GM18502 (cell line): ENCODE measurements at regions not wholly inside any gene's neighbourhood (a gene's known extent, or its start where the extent isn't known, plus 50 kb on each side); places are given as distances from the start of the nearest gene placed in this dataset.
"Not testable (repeated sequence)": the region's sequence is repeated elsewhere in the genome, so short reads cannot be mapped to it uniquely, and the experiment has no call there.

Experiments used
- ATAC-seq: cut with Tn5 transposase; IDR thresholded peaks from one replicate; pipeline ENCODE4 v1.9.1; 2021; ENCODE audit warnings: mild to moderate bottlenecking; ENCODE audit not compliant: unreplicated experiment, poor library complexity

GRCh38 chr13:44815623-44816022 is 173.6 kb downstream of the NUFIP1 start:
- no peak for ATAC-seq

GRCh38 chr13:44814836-44815235 is 174.4 kb downstream of the NUFIP1 start:
- ATAC-seq, result no peak

GRCh38 chr13:44814161-44814560 is 175.1 kb downstream of the NUFIP1 start:
- ATAC-seq, result no peak

GRCh38 chr13:44812818-44813217 is 176.5 kb downstream of the NUFIP1 start:
- no peak for ATAC-seq

- ATAC-seq, result no peak
Measured at GRCh38 chr13:44810061-44810840, 179.0 kb downstream of the NUFIP1 start.

- ATAC-seq, result no peak
Measured at GRCh38 chr13:44809190-44809589, 180.1 kb downstream of the NUFIP1 start.

GRCh38 chr13:44808185-44808584 is 181.1 kb downstream of the NUFIP1 start:
- no peak for ATAC-seq

- no peak for ATAC-seq
Measured at GRCh38 chr13:44807449-44808034, 181.7 kb downstream of the NUFIP1 start.

GRCh38 chr13:44806826-44807225 is 182.4 kb downstream of the NUFIP1 start:
- no peak for ATAC-seq

- ATAC-seq, result no peak
Measured at GRCh38 chr13:44805585-44805984, 183.7 kb downstream of the NUFIP1 start.

- ATAC-seq, result no peak
Measured at GRCh38 chr13:44803390-44803789, 185.9 kb downstream of the NUFIP1 start.

- ATAC-seq, result no peak
Measured at GRCh38 chr13:44802491-44802890, 186.8 kb downstream of the NUFIP1 start.

- ATAC-seq, result no peak
Measured at GRCh38 chr13:44801990-44802389, 187.3 kb downstream of the NUFIP1 start.

GRCh38 chr13:44800626-44801025 is 188.6 kb downstream of the NUFIP1 start:
- no peak for ATAC-seq

- no peak for ATAC-seq
Measured at GRCh38 chr13:44797685-44798084, 191.6 kb downstream of the NUFIP1 start.

- ATAC-seq, result no peak
Measured at GRCh38 chr13:44796597-44797490, 192.4 kb downstream of the NUFIP1 start.

GRCh38 chr13:44796039-44796438 is 193.2 kb downstream of the NUFIP1 start:
- not testable (repeated sequence) for ATAC-seq

- ATAC-seq, result no peak
Measured at GRCh38 chr13:44795176-44795575, 194.1 kb downstream of the NUFIP1 start.

GRCh38 chr13:44792096-44792495 is 197.2 kb downstream of the NUFIP1 start:
- ATAC-seq, result no peak

GRCh38 chr13:44790289-44790688 is 199.0 kb downstream of the NUFIP1 start:
- ATAC-seq, result no peak

- ATAC-seq, result no peak
Measured at GRCh38 chr13:44787617-44788016, 201.7 kb downstream of the NUFIP1 start.
